SK-N-SH treated with all-trans-retinoic acid at 6 μM for 48 hours (cell line): ENCODE measurements at regions not wholly inside any gene's neighbourhood (a gene's known extent, or its start where the extent isn't known, plus 50 kb on each side); places are given as distances from the start of the nearest gene placed in this dataset.
"Not testable (repeated sequence)": the region's sequence is repeated elsewhere in the genome, so short reads cannot be mapped to it uniquely, and the experiment has no call there.

Experiments used
- ATAC-seq: fragments of 200-7000 bp; cut with Tn5 transposase; 3 replicates; pipeline ENCODE4 v1.9.1; 2020; ENCODE audit warnings: mild to moderate bottlenecking, moderate library complexity
- ARNTL ChIP-seq: fragments of 450-650 bp; formaldehyde crosslinking; IDR thresholded peaks from 2 replicates; pipeline ENCODE4 v1.5.0; 2020; ENCODE audit warnings: low read depth, mild to moderate bottlenecking, moderate library complexity, borderline replicate concordance
- BACH2 ChIP-seq: fragments of 250-450 bp; sonication (Bioruptor Pico); IDR thresholded peaks from 2 replicates; pipeline ENCODE4 v1.9.0; 2021; ENCODE audit warnings: mild to moderate bottlenecking, borderline replicate concordance
- CSDC2 ChIP-seq: fragments of 250-450 bp; sonication (Bioruptor Pico); IDR thresholded peaks from 2 replicates; pipeline ENCODE4 v1.5.0; 2020; ENCODE audit warnings: mild to moderate bottlenecking, moderate library complexity
- ESRRG ChIP-seq: fragments of 250-450 bp; sonication (Bioruptor Pico); IDR thresholded peaks from 2 replicates; pipeline ENCODE4 v1.6.1; 2021; ENCODE audit warnings: mild to moderate bottlenecking
- GLIS3 ChIP-seq: fragments of 250-450 bp; sonication (Bioruptor Pico); IDR thresholded peaks from 2 replicates; pipeline ENCODE4 v1.5.0; 2020; ENCODE audit warnings: mild to moderate bottlenecking, moderate library complexity
- ISL1 ChIP-seq: fragments of 250-450 bp; sonication (Bioruptor Pico); IDR thresholded peaks from 2 replicates; pipeline ENCODE4 v2.1.2; 2022; ENCODE audit warnings: mild to moderate bottlenecking, moderate library complexity
- OSR1 ChIP-seq: fragments of 250-450 bp; sonication (Bioruptor Pico); IDR thresholded peaks from 2 replicates; pipeline ENCODE4 v1.8.0; 2022; ENCODE audit warnings: moderate library complexity, mild to moderate bottlenecking, inconsistent platforms
- PATZ1 ChIP-seq: fragments of 250-450 bp; sonication (Bioruptor Pico); IDR thresholded peaks from 2 replicates; pipeline ENCODE4 v1.8.0; 2020; ENCODE audit warnings: mild to moderate bottlenecking, moderate library complexity, borderline replicate concordance
- POU6F1 ChIP-seq: fragments of 250-450 bp; sonication (Bioruptor Pico); IDR thresholded peaks from 2 replicates; pipeline ENCODE4 v1.8.0; 2021; ENCODE audit warnings: low read depth, mild to moderate bottlenecking, moderate library complexity, borderline replicate concordance
- PPARA ChIP-seq: fragments of 250-450 bp; sonication (Bioruptor Pico); IDR thresholded peaks from 2 replicates; pipeline ENCODE4 v1.5.0; 2020; ENCODE audit warnings: mild to moderate bottlenecking, borderline replicate concordance
- RARB ChIP-seq: fragments of 250-450 bp; sonication (Bioruptor Pico); IDR thresholded peaks from 2 replicates; pipeline ENCODE4 v1.8.0; 2021; ENCODE audit warnings: mild to moderate bottlenecking, moderate library complexity
- SNAI2 ChIP-seq: fragments of 250-450 bp; sonication (Bioruptor Pico); IDR thresholded peaks from 2 replicates; pipeline ENCODE4 v1.5.0; 2020; ENCODE audit warnings: mild to moderate bottlenecking, moderate library complexity
- TCF4 ChIP-seq: fragments of 250-450 bp; sonication (Bioruptor Pico); IDR thresholded peaks from 2 replicates; pipeline ENCODE4 v1.8.0; 2021; ENCODE audit warnings: mild to moderate bottlenecking, moderate library complexity, borderline replicate concordance
- TOX ChIP-seq: fragments of 250-450 bp; sonication (Bioruptor Pico); IDR thresholded peaks from 2 replicates; pipeline ENCODE4 v1.8.0; 2021; ENCODE audit warnings: mild to moderate bottlenecking, moderate library complexity, borderline replicate concordance
- ZC3H10 ChIP-seq: fragments of 250-450 bp; sonication (Bioruptor Pico); IDR thresholded peaks from 2 replicates; pipeline ENCODE4 v1.5.1; 2021; ENCODE audit warnings: mild to moderate bottlenecking, moderate library complexity
- ZFP30 ChIP-seq: fragments of 450-650 bp; formaldehyde crosslinking; IDR thresholded peaks from 2 replicates; pipeline ENCODE4 v1.5.0; 2022; ENCODE audit warnings: mild to moderate bottlenecking, moderate library complexity
- ZNF565 ChIP-seq: fragments of 450-650 bp; formaldehyde crosslinking; conservative IDR thresholded peaks from 2 replicates; pipeline ENCODE4 v1.5.0; 2020; ENCODE audit warnings: low read depth, mild to moderate bottlenecking, moderate library complexity
- ZNF8 ChIP-seq: fragments of 450-650 bp; formaldehyde crosslinking; IDR thresholded peaks from 2 replicates; pipeline ENCODE4 v1.5.0; 2020; ENCODE audit warnings: mild to moderate bottlenecking, moderate library complexity
- TF ChIP-seq, protein P1 (sequence below): fragments of 250-450 bp; sonication (Bioruptor Pico); IDR thresholded peaks from 2 replicates; pipeline ENCODE4 v1.5.0; 2020; ENCODE audit warnings: mild to moderate bottlenecking, moderate library complexity

- TF ChIP-seq POU6F1: no peak
- no peak for TF ChIP-seq TCF4 (CRISPR knock-in tag)
- TF ChIP-seq SNAI2 (CRISPR knock-in tag): no peak
- TF ChIP-seq ZFP30 (CRISPR knock-in tag): no peak
- TF ChIP-seq ISL1 (CRISPR knock-in tag): no peak
- no peak for TF ChIP-seq TOX
- no peak for TF ChIP-seq ZC3H10 (CRISPR knock-in tag)
- TF ChIP-seq CSDC2: no peak
- TF ChIP-seq GLIS3 (CRISPR knock-in tag): no peak
- TF ChIP-seq, all 23 proteins: peak for 0
Measured at GRCh38 chr9:18061856-18062255, 412.1 kb upstream of the ADAMTSL1 start (continued).

DNA sequence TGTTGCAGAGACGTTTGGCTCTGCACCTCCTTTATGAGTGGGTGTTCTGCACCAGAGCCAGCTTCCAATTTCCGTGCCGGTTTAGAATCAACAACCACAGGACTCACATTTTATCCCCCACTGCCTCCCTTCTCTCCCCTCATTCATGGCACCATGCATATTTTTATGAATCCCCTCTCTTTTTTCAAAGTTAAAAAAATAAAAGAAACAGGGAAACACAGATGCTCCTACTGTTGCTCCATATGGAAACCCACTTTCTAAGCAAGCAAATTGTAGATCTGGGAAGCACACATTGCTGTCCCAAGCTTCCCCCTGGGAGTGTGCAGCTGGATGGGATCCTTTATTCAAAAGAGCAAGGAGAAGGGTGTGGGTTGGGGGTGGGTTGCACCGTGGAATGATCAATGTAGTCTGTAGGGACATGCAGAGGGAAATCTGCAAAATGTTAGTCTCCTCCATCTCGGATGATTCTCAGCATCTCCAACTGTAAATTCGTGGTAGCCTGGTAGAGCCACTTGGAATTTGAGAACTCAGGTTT lies 410.0 kb upstream of the ADAMTSL1 start:
- TF ChIP-seq, protein P1, sequence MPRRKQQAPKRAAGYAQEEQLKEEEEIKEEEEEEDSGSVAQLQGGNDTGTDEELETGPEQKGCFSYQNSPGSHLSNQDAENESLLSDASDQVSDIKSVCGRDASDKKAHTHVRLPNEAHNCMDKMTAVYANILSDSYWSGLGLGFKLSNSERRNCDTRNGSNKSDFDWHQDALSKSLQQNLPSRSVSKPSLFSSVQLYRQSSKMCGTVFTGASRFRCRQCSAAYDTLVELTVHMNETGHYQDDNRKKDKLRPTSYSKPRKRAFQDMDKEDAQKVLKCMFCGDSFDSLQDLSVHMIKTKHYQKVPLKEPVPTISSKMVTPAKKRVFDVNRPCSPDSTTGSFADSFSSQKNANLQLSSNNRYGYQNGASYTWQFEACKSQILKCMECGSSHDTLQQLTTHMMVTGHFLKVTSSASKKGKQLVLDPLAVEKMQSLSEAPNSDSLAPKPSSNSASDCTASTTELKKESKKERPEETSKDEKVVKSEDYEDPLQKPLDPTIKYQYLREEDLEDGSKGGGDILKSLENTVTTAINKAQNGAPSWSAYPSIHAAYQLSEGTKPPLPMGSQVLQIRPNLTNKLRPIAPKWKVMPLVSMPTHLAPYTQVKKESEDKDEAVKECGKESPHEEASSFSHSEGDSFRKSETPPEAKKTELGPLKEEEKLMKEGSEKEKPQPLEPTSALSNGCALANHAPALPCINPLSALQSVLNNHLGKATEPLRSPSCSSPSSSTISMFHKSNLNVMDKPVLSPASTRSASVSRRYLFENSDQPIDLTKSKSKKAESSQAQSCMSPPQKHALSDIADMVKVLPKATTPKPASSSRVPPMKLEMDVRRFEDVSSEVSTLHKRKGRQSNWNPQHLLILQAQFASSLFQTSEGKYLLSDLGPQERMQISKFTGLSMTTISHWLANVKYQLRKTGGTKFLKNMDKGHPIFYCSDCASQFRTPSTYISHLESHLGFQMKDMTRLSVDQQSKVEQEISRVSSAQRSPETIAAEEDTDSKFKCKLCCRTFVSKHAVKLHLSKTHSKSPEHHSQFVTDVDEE (CRISPR knock-in tag): no peak
- TF ChIP-seq ZC3H10 (CRISPR knock-in tag): no peak
- no peak for TF ChIP-seq TOX
- no peak for TF ChIP-seq ZNF8
- no peak for TF ChIP-seq OSR1 (CRISPR knock-in tag)
- TF ChIP-seq GLIS3 (CRISPR knock-in tag): no peak
- no peak for TF ChIP-seq PPARA (CRISPR knock-in tag)
- no peak for TF ChIP-seq SNAI2 (CRISPR knock-in tag)
- ATAC-seq: no peak

DNA sequence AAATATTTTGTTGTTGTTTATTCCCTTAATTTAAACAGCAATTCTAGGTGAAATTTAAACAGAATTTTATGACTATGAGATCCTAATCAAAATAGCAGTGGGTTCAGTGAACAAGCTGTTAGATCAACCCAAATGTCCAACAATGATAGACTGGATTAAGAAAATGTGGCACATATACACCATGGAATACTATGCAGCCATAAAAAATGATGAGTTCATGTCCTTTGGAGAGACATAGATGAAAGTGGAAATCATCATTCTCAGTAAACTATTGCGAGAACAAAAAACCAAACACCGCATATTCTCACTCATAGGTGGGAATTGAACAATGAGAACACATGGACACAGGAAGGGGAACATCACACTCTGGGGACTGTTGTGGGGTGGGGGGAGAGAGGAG lies 407.3 kb upstream of the ADAMTSL1 start:
- ATAC-seq: not testable (repeated sequence)

GRCh38 chr9:18067548-18068120 lies 406.3 kb upstream of the ADAMTSL1 start:
- no peak for ATAC-seq
- TF ChIP-seq, protein P1 (CRISPR knock-in tag): no peak
- TF ChIP-seq ZNF565 (no peak), POU6F1 (no peak), CSDC2 (no peak), ZNF8 (no peak), TOX (no peak)

GRCh38 chr9:18068900-18069299 lies 405.1 kb upstream of the ADAMTSL1 start:
- no peak for TF ChIP-seq BACH2
- TF ChIP-seq PPARA (CRISPR knock-in tag): no peak
- no peak for TF ChIP-seq ARNTL
- TF ChIP-seq ESRRG (CRISPR knock-in tag): no peak
- no peak for TF ChIP-seq RARB (CRISPR knock-in tag)
- no peak for TF ChIP-seq ZC3H10 (CRISPR knock-in tag)
- no peak for TF ChIP-seq PATZ1 (CRISPR knock-in tag)
- ATAC-seq: no peak
